AG09319 (cell line): ENCODE measurements at regions not wholly inside any gene's neighbourhood (a gene's known extent, or its start where the extent isn't known, plus 50 kb on each side); places are given as distances from the start of the nearest gene placed in this dataset.

Experiments
- DNase-seq: peaks from one replicate; pipeline ENCODE4 v3.0.0-alpha.2; 2010; ENCODE audit warnings: low read depth; ENCODE audit errors: extremely low read depth
- TF ChIP-seq, protein P1 (sequence below): IDR thresholded peaks from 2 replicates; pipeline ENCODE4 v1.5.1; 2011; ENCODE audit warnings: low read depth, mild to moderate bottlenecking, inconsistent platforms, low read length, moderate library complexity

DNA sequence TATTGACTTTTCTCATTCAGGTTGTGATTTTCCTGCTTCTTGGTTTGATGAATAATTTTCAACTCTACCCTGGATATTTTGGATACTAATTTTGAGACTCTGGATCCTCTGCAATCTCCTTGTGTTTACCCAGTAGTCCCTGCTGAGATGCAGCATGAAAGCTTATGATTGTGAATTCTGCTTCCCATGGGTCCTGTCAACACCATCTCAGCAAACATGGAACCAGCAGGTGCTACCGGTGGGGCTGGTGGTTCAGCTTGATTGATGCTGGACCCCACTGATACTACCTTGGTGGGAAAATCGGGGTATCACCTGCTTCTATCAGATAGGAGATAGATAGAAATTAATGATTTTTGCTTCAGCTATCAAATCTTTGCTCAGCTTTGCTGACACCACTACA is 81.1 kb downstream of the SOWAHC start:
- TF ChIP-seq, protein P1, sequence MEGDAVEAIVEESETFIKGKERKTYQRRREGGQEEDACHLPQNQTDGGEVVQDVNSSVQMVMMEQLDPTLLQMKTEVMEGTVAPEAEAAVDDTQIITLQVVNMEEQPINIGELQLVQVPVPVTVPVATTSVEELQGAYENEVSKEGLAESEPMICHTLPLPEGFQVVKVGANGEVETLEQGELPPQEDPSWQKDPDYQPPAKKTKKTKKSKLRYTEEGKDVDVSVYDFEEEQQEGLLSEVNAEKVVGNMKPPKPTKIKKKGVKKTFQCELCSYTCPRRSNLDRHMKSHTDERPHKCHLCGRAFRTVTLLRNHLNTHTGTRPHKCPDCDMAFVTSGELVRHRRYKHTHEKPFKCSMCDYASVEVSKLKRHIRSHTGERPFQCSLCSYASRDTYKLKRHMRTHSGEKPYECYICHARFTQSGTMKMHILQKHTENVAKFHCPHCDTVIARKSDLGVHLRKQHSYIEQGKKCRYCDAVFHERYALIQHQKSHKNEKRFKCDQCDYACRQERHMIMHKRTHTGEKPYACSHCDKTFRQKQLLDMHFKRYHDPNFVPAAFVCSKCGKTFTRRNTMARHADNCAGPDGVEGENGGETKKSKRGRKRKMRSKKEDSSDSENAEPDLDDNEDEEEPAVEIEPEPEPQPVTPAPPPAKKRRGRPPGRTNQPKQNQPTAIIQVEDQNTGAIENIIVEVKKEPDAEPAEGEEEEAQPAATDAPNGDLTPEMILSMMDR, result no peak
- no peak for DNase-seq

DNA sequence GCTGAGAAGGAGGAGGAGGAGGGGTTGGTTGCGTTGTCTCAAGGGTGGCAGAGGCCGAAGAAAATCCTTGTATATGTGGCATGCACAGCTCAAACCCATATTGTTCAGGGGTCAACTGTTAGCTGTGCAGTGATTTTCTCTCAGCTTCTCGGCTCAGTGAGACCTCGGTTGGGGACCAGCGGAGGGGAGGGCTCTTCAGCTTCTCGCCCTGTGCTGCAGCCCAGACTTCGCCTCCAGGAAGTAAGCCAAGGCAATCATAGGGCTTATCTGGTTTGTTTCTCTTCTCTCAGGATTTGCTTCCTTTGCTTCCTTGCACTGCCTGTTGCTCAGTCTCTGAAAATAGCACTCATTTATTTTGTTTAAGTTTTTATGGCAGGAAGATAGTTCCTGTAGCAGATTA is 85.5 kb downstream of the SOWAHC start:
- TF ChIP-seq, protein P1, result no peak
- no peak for DNase-seq

DNA sequence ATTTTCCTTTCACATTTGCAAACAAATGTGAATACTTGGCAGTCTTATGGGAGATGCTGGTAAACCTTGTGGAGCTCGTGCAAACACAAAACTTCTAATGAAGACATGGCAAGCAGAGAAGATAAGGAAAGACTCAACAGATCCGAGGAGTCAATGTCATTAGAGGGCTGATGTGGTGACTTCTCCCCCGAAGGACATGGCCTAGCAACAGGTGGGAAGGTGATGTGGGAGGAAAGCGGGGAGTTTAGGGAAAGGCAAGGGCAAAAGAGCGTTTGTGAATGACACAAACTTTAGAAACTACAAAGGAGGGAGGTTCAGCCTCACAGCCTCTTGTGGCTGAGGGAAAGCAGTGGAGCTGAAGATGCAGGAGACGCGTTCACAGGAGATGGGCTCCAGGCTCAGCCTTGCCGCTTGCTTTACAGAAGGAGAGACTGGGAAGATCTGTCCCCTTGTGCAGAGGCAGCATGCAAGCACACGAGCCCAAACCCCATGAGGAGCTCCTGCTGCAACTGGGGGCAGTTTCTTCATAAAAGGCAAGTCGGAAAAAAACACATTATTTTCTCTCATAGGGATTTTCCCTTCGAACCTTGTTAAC is 86.6 kb downstream of the SOWAHC start:
- no peak for DNase-seq
- TF ChIP-seq, protein P1, result no peak

GRCh38 chr2:109701362-109701761 is 87.2 kb downstream of the SOWAHC start:
- no peak for DNase-seq
- TF ChIP-seq, protein P1, result no peak

DNA sequence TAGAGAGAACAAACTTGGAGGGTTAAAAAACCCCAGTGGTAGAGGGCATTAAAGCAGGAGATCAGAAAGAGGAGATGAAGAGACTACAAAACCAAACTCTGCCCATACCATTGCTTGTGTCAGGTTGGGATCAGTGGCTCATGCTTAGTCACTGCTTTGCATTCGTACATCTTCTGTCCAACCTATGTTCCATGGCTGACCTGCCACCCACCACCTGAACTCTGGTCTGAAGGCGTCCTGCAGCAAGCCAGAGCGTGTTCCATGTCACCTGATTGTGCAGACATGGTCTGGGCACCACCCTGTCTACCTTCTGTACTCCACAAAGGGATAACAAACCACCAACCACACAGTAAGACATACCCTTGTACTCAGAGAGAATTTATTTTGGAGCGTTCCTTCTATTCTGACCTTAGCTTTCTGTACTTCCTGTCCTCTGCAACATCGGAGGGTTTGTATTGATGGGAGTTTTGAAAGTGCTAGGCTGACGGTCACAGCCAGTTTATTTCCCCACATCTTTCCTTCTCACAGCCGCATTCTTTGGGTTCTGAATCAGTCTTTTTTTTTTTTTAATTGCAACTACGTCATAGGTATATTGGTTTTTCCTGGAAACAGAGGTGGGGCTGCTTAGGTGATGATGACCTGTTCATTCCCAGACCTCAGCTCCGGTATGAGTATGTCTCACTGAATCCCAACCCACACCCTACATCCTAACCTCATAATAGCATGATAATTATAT is 88.3 kb downstream of the SOWAHC start:
- no peak for DNase-seq
- TF ChIP-seq, protein P1, result no peak

- TF ChIP-seq, protein P1, result no peak
- no peak for DNase-seq
Observed at GRCh38 chr2:109703077-109703476, 88.9 kb downstream of the SOWAHC start.

DNA sequence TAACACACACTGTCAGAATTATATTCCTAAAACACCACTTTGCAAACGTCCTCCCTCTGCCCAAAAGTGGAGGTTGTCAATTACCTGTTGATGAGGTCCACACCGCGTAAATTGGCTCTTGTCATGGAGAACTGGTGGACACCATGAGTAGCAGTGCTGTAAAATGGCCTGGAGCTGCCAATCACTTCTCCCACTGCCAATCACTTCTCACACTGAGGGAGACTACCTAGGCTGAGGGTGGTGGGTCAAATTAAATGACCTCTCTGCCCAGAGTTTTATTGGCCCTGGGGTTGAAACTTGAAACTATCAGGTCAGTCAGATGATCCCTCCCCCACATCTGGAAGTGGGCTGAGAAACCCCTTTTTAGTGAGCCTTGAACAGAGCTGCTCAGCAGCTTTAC is 89.6 kb downstream of the SOWAHC start:
- no peak for DNase-seq
- TF ChIP-seq, protein P1, result no peak
